Natural killer cell (primary cell): ENCODE measurements at regions not wholly inside any gene's neighbourhood (a gene's known extent, or its start where the extent isn't known, plus 50 kb on each side); places are given as distances from the start of the nearest gene placed in this dataset.

Source experiments
- ATAC-seq, 3 donors: fragments of 150-1000 bp in 2 of 3; fragments of 200-7000 bp in 1 of 3; cut with Tn5 transposase; 1 replicate in 1 of 3; 2 replicates in 2 of 3; pipeline ENCODE4 v1.10.0; 2021; ENCODE audit warnings: mild to moderate bottlenecking in 2 of 3, moderate library complexity in 2 of 3
- DNase-seq, 2 donors: peaks; one replicate each; pipeline versions ENCODE4 v3.0.0 to v3.0.0-alpha.2; 2013 to 2021; ENCODE audit warnings: mixed read lengths in 1 of 2
- H3K27ac ChIP-seq: one replicate; pipeline ENCODE4 v1.5.1; 2013; ENCODE audit warnings: mild to moderate bottlenecking, low read length
- H3K27me3 ChIP-seq: one replicate; pipeline ENCODE4 v1.6.1; 2013; ENCODE audit warnings: low read length; ENCODE audit not compliant: control insufficient read depth, insufficient read depth
- H3K36me3 ChIP-seq: one replicate; pipeline ENCODE4 v1.6.1; 2013; ENCODE audit warnings: low read length; ENCODE audit not compliant: control insufficient read depth, insufficient read depth
- H3K4me1 ChIP-seq: one replicate; pipeline ENCODE4 v1.6.1; 2013; ENCODE audit warnings: low read length; ENCODE audit not compliant: control insufficient read depth, insufficient read depth
- H3K4me3 ChIP-seq: one replicate; pipeline ENCODE4 v1.5.1; 2013; ENCODE audit warnings: low read length
- H3K9me3 ChIP-seq: one replicate; pipeline ENCODE4 v1.6.1; 2013; ENCODE audit warnings: low read length; ENCODE audit not compliant: control insufficient read depth, insufficient read depth
- H3K27ac Mint-ChIP-seq, 2 donors: one replicate each; pipeline ENCODE4 v1.8.0; 2022; ENCODE audit warnings: mild to moderate bottlenecking in 2 of 2, mixed read lengths in 2 of 2, moderate library complexity in 1 of 2
- H3K27me3 Mint-ChIP-seq, 2 donors: one replicate each; pipeline ENCODE4 v1.8.0; 2022; ENCODE audit warnings: low read depth in 2 of 2, mixed read lengths in 2 of 2
- H3K36me3 Mint-ChIP-seq: one replicate; pipeline ENCODE4 v1.8.0; 2022; ENCODE audit warnings: mixed read lengths
- H3K4me1 Mint-ChIP-seq, 2 donors: one replicate each; pipeline ENCODE4 v1.8.0; 2022; ENCODE audit warnings: mixed read lengths in 2 of 2
- H3K4me3 Mint-ChIP-seq: one replicate; pipeline ENCODE4 v1.8.0; 2022; ENCODE audit warnings: mild to moderate bottlenecking, moderate library complexity, mixed read lengths
- H3K9me3 Mint-ChIP-seq, 2 donors: one replicate each; pipeline ENCODE4 v1.8.0; 2022; ENCODE audit warnings: mixed read lengths in 2 of 2
- CTCF ChIP-seq: fragments of 200-600 bp; IDR thresholded peaks from one replicate; pipeline ENCODE4 v1.8.0; 2022; ENCODE audit warnings: antibody characterized with exemption
- WGBS: methylation state at CpG from one replicate; pipeline ENCODE4 v1.1.7; 2013; ENCODE audit warnings: missing lambda C conversion rate; ENCODE audit not compliant: insufficient coverage; 5-methylcytosine and 5-hydroxymethylcytosine counted together
- intact Hi-C: fragments of 100-400 bp; cut with micrococcal nuclease; formaldehyde crosslinking; loops from one replicate; pipeline ENCODE4 v1.14.2; 2022

- Mint-ChIP-seq H3K27me3 (peaks cover 0 to 4% of the 10 kb centered on the region in 2 donors), H3K27ac (peak overlapping the region in 1 of 2 donors; percentile 11), H3K36me3 (no peaks in the 10 kb centered on the region), H3K4me3 (no peak overlapping the region), H3K9me3 (peaks cover 0 to 5% of the 10 kb centered on the region in 2 donors), H3K4me1 (peaks cover 53 to 62% of the 10 kb centered on the region in 2 donors)
- no peak for DNase-seq
- no peaks in the 10 kb centered on the region for H3K27me3 ChIP-seq
- no peaks in the 10 kb centered on the region for H3K36me3 ChIP-seq
- intact Hi-C loops = no loop called here
- H3K27ac ChIP-seq = no peak overlapping the region
- no peak overlapping the region for H3K4me3 ChIP-seq
- H3K4me1 ChIP-seq = peaks cover 33% of the 10 kb centered on the region
- 93% methylated on average over 6 of the region's 6 CpGs for WGBS
- ATAC-seq = no peak
- no peak for TF ChIP-seq CTCF
- H3K9me3 ChIP-seq = no peaks in the 10 kb centered on the region
Observed at GRCh38 chr21:33980276-33980916, 64.8 kb upstream of the ATP5PO start.

GRCh38 chr21:33978585-33978984, 63.0 kb upstream of the ATP5PO start:
- Histone ChIP-seq H3K27me3 (no peaks in the 10 kb centered on the region), H3K27ac (no peak overlapping the region), H3K9me3 (no peaks in the 10 kb centered on the region), H3K4me1 (peaks cover 36% of the 10 kb centered on the region), H3K4me3 (no peak overlapping the region), H3K36me3 (no peaks in the 10 kb centered on the region)
- H3K27ac Mint-ChIP-seq = peak overlapping the region; percentile 93 to 98
- no peaks in the 10 kb centered on the region for H3K27me3 Mint-ChIP-seq
- no peak for ATAC-seq
- intact Hi-C loops = loop anchor here (5.0 kb wide), 3 partner anchors 41 to 1069 kb away; partner anchors contain the start of genes MRPS6, RUNX1 and SLC5A3
- DNase-seq = no peak
- 100% methylated on average over 4 of the region's 4 CpGs for WGBS
- TF ChIP-seq CTCF = no peak
- no peaks in the 10 kb centered on the region for H3K36me3 Mint-ChIP-seq
- H3K9me3 Mint-ChIP-seq = no peaks in the 10 kb centered on the region
- peaks cover 63 to 66% of the 10 kb centered on the region in 2 donors for H3K4me1 Mint-ChIP-seq
- no peak overlapping the region for H3K4me3 Mint-ChIP-seq

GRCh38 chr21:33977721-33978369, 62.2 kb upstream of the ATP5PO start:
- intact Hi-C loops = loop anchor here (5.0 kb wide), 3 partner anchors 41 to 1069 kb away; partner anchors contain the start of genes MRPS6, RUNX1 and SLC5A3
- peak overlapping the region; percentile 93 to 98 for H3K27ac Mint-ChIP-seq
- 80% methylated on average over 10 of the region's 12 CpGs for WGBS
- Histone ChIP-seq H3K4me3 (no peak overlapping the region), H3K27ac (peak overlapping the region; percentile 95), H3K4me1 (peaks cover 36% of the 10 kb centered on the region), H3K27me3 (no peaks in the 10 kb centered on the region), H3K36me3 (no peaks in the 10 kb centered on the region), H3K9me3 (no peaks in the 10 kb centered on the region)
- ATAC-seq = no peak
- DNase-seq = no peak
- no peak for TF ChIP-seq CTCF
- no peaks in the 10 kb centered on the region for H3K27me3 Mint-ChIP-seq
- peaks cover 56 to 63% of the 10 kb centered on the region in 2 donors for H3K4me1 Mint-ChIP-seq
- H3K36me3 Mint-ChIP-seq = no peaks in the 10 kb centered on the region
- peak overlapping the region; percentile 28 for H3K4me3 Mint-ChIP-seq
- no peaks in the 10 kb centered on the region for H3K9me3 Mint-ChIP-seq
